ENCODE measurements at regions not wholly inside any gene's neighbourhood (a gene's known extent, or its start where the extent isn't known, plus 50 kb on each side); places are given as distances from the start of the nearest gene placed in this dataset.

DNA sequence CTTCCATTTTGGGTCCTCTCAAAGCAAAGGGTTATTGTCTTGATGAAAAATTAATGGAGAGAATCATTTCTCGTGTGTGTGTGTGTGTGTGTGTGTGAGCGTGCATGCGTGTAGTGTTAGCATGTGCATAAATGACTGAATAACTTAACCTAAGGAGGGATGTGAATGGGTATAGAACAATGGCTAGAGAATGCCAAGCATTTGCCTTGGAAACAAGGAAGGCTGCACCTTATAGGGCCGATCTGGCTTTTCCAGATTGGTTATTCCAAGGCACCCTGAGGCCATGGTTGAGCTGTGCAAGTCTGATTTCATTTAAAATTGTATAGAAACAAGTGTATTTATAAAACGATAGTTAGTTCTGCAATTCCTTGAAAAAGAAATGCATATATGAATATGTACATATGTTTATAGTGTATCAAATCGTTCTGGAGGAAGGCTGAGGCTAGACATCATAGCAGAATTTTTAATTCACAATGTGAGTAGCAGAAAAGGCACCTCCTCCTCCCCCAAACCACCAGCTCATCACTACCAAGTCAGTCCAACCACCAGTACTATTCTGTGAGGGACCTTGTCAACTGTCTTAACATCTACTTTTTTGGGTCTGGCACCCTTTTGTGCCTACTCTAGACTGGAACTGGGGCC lies 322.7 kb upstream of the ISX start:
- TF ChIP-seq CTCF (optimal IDR thresholded peaks at IDR 0.05 in 1 of 3, IDR thresholded peaks at IDR 0.05 in 1 of 3, conservative IDR thresholded peaks at IDR 0.05 in 1 of 3; ENCODE audit: extremely low read depth in 1 of 3, insufficient read depth in 2 of 3, low read length in 3 of 3) (no peak), EZH2 (IDR thresholded peaks at IDR 0.05; ENCODE audit: low read length) (no peak)

All from keratinocyte (primary cell).